NCI-H146 (cell line): ENCODE measurements at regions not wholly inside any gene's neighbourhood (a gene's known extent, or its start where the extent isn't known, plus 50 kb on each side); places are given as distances from the start of the nearest gene placed in this dataset.
"Not testable (repeated sequence)": the region's sequence is repeated elsewhere in the genome, so short reads cannot be mapped to it uniquely, and the experiment has no call there.

ENCODE experiments used
- DNase-seq: peaks from one replicate; lab custom pipeline; 2025; lab: John Stamatoyannopoulos, UW

- DNase-seq = no peak
Observed at GRCh38 chr11:80955588-80955987, 1514.8 kb upstream of the TENM4 start.

- no peak for DNase-seq
Observed at GRCh38 chr11:80948781-80949180, 1508.0 kb upstream of the TENM4 start.

DNA sequence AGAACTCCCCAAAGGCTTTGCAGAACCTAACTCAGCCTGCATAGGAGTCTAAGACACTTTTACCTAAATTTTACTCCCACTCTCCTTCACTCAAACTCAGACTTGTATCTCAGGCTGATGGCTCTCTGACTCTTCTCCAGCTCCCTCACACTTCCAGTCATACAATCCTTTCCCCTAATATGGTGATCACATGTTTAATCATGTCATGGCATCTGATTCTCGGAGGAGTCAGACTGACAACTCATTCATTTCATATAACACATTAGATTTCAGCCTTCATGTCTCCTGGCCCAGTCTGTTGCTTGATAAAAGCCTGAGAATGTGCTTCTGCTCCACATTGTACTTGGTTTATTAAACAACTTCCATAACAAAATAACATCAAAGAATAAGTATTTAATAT lies 1503.9 kb upstream of the TENM4 start:
- no peak for DNase-seq

DNA sequence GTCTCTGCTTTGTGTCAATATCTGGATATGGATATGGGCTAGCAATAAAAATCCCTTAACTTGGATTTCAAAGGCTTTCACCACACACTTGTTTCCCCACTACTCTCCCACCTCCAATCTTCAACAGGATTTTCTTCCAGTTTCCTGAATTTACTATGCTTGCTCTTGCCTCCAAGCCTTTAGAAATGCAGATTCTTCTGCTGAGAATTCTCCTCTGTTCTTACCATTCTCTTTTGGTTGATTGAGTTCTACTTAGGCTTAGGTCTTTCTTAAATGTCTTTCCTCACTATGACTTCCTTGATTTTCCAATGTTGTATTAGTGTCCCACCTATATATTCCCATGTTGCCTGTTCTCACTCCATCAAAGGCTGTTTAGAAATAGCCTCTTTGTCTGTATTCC lies 1502.4 kb upstream of the TENM4 start:
- no peak for DNase-seq

GRCh38 chr11:80937842-80938241 lies 1497.0 kb upstream of the TENM4 start:
- no peak for DNase-seq

GRCh38 chr11:80930038-80930437 lies 1489.2 kb upstream of the TENM4 start:
- no peak for DNase-seq

DNA sequence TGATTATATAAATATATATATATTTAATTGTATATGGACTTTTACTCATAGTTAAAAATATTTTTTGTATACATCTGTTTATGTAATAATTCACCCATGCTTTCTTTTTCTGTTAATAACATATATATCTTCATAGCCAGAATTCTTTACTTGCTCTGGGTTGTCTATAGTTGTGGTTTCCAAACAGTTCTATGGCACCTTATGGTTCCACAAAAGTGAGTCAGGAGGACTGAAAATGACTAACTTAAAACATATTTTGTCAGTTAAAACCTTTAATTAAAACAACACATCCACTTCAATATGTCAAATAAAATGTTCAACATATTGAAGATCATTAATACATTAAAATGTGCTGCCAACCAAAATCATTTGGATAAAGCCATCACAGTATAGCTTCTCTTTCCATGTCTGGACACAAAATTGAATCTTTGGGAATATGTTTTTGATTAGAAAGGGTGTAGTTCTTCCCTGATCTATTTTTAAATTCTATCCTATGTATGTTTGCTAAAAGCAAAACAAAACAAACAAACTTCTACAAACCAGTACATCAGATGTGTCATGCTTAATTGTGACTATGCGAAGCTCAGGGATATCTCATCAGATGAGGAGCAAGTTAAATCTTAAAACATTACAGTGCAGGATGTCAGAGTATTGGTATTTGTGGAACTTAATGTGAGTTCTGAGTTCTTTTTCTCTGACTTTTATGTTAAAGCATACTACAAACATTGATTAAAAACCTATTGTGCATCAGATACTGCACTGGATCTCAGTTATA lies 1488.4 kb upstream of the TENM4 start:
- DNase-seq = no peak

- no peak for DNase-seq
Observed at GRCh38 chr11:80925321-80925720, 1484.5 kb upstream of the TENM4 start.

DNA sequence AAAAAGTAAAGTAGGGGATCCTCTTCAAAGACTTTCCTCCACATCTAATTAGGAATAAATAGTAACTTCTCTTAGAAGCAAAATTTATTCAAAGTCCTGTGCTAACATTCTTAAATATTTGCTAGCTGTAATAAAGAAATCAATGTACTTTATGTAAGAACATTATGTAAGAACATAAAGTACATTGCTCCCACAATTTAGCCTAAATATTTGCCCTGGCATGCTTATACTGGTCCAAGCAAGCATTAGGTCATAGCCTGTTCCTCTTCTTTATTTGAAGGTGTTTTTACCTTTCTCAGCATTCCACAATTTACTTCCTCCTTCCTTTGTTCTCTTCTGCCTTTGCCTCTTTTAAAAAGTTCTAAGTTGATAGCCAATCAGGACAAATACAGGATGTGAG lies 1480.5 kb upstream of the TENM4 start:
- DNase-seq = not testable (repeated sequence)

GRCh38 chr11:80916173-80916798 lies 1475.5 kb upstream of the TENM4 start:
- no peak for DNase-seq

DNA sequence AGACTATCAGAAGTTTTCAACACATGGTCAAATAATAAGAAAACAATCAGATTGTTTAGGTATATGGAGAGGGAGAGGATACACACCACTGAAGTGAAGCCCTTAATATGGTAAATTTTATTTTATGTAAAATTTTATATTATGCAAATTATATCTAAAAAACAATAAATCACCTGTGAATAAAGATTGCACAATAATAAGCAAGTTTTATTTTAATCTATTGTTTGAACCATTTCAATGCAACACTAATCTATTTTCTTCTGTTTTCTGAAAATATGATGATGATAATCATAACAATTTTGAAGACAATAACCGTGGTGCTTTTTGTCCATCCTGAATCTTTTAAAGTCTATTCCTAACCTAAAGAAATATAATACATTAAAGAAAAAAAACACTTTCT lies 1473.5 kb upstream of the TENM4 start:
- no peak for DNase-seq

GRCh38 chr11:80911666-80912065 lies 1470.8 kb upstream of the TENM4 start:
- DNase-seq = no peak

DNA sequence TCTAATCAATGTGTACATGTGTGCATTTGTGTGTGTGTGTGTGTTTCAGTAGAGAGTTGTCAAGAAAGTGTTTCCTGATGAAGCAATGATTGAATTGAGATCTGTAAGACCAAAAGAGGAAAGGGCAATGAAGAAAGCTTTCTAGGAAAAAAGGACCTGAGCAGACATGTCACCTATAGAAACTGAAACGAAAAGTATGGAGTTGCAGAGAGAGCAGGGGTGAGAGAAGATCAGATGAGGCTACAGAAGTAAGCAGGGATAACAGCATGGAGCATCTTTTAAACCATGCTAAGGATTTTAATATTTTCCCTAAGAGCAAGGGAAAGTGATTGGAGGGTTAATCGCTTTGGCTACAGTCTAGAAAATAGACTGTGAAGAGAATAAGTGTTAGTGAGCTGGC lies 1459.4 kb upstream of the TENM4 start:
- DNase-seq = no peak

DNA sequence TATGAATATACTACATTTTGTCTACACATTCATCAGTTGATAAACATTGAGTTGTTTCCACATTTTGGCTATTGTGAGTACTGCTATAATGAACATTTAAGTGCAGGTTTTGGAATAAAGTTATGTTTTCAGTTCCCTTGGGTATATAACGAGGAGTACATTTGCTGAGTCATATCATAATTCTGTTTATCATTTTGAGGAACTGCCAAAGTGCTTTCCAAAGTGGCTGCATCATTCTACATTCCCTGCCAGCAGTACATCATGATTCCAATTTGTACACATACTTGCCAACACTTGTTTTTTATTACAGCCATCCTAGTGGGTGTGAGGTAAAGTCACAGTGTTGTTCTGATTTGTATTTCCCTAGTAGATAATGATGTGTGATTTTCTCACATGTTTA lies 1458.6 kb upstream of the TENM4 start:
- no peak for DNase-seq

DNA sequence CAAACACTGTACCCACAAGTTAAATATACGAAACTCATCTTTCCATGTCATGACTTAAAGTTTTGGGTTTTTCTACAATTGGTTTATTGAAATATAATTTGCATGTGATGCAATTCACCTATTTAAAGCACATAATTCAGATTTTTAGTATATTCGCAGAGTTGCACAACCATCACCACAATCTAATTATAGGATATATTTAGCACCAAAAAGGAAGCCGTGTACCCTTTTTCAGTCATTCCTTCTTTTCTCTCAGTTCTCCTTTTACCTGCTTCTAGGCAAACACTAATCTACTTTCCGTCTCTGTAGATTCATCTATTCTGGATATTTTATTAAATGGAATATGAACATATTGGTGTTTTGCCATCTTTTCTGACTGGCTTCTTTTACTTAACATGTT lies 1458.1 kb upstream of the TENM4 start:
- no peak for DNase-seq

DNA sequence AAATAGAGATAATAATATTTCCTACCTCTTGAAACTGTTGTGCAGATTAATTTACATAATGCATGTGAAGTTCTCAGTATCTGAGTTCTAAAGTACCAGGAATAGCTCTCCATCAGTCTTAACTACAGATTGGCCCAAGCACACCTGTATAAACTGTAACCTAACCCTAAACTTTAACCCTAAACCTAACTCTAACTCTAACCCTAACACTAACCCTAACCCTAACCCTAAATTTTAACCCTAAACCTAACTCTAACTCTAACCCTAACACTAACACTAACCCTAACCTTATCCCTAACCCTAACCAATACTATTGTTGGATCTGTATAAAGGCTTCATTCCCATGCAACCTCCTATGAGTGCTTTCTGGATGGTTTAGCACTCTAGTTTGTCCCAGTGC lies 1445.9 kb upstream of the TENM4 start:
- DNase-seq = no peak

GRCh38 chr11:80873310-80873999 lies 1432.6 kb upstream of the TENM4 start:
- no peak for DNase-seq

- DNase-seq = no peak
Observed at GRCh38 chr11:80872116-80872728, 1431.4 kb upstream of the TENM4 start.

- no peak for DNase-seq
Observed at GRCh38 chr11:80868831-80869230, 1428.0 kb upstream of the TENM4 start.

DNA sequence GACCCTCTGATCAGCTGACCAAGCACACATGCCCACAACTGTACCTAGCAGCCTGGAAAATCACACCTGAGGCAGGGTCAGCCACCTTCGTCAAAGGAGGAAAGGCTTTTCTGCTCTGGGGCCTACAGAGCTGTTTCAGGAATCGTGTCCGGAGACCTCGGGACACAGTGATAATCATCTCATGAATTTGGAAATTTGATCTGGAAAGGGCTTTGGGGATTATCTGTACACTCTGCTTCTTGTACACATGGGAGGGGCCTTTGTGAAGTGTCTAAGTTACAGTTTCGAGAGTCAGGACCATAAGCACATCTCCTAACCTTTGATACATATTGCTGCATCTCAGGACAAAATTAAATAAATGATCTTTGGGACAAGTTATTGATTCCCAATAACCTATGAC lies 1421.2 kb upstream of the TENM4 start:
- no peak for DNase-seq

DNA sequence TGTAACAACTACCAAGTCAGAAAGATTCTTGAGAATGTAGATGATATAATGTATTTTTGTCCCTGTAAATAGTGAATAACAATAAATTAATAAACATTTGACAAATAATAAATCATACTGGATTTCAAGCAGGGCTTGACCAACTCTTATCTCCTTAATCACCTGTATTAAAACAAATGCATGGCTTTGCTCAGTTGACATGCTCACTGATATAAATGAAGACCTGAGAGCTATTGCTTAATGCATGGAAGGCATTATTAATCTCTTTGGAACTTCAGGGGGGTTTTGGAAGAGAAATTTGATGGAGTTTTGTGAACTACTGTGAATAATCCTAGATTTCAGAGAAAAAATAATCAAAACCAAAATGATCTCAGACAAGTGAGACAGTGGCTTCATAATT lies 1420.4 kb upstream of the TENM4 start:
- DNase-seq = no peak

DNA sequence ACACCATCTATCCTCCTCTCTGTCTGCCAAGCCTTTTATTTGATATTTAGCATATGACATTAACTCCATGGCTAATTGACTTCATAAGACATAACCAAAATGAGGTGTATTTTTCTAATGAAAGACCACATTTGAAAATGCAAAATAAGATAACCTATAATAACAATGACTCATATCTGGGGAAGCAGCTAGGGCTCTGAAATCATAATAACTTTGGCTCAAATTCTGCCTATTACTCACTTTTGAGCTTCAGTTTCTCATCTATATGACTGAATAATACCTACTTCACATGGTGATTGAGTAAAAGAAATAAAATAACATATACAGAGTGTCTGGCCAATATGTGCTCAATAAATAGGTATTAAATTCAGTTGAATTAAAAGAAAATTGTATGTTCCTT lies 1419.8 kb upstream of the TENM4 start:
- no peak for DNase-seq

DNA sequence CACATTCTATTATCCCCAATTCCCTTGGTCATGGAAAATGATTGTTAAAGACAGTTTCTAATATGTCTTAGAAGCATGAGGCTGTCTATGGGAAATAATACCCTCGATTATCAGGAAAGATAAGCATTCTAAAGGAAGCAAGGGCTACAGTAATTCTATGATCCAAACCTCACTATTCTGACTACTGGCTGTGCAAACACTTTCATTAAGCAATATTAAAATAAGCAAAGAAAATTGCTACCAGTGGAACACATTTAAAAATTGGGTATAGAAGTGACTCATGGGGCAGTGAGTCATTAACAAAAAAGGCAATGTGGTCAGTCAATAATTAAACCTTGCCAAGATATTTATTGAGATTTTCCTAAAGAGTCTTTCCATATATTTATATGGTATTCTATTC lies 1415.2 kb upstream of the TENM4 start:
- DNase-seq = no peak
